Jurkat, Clone E6-1 (cell line): ENCODE measurements at regions not wholly inside any gene's neighbourhood (a gene's known extent, or its start where the extent isn't known, plus 50 kb on each side); places are given as distances from the start of the nearest gene placed in this dataset.

ENCODE experiments used
- DNase-seq: peaks from one replicate; pipeline ENCODE4 v3.0.0-alpha.2; 2011; ENCODE audit warnings: low read depth, low spot score
- H3K4me3 ChIP-seq: 2 replicates; pipeline ENCODE4 v1.5.1; 2011; ENCODE audit warnings: mild to moderate bottlenecking, low read length, control low read depth, moderate library complexity

GRCh38 chr12:34386621-34387255 is 364.4 kb downstream of the ALG10 start:
- H3K4me3 ChIP-seq = no peak overlapping the region
- no peak for DNase-seq

DNA sequence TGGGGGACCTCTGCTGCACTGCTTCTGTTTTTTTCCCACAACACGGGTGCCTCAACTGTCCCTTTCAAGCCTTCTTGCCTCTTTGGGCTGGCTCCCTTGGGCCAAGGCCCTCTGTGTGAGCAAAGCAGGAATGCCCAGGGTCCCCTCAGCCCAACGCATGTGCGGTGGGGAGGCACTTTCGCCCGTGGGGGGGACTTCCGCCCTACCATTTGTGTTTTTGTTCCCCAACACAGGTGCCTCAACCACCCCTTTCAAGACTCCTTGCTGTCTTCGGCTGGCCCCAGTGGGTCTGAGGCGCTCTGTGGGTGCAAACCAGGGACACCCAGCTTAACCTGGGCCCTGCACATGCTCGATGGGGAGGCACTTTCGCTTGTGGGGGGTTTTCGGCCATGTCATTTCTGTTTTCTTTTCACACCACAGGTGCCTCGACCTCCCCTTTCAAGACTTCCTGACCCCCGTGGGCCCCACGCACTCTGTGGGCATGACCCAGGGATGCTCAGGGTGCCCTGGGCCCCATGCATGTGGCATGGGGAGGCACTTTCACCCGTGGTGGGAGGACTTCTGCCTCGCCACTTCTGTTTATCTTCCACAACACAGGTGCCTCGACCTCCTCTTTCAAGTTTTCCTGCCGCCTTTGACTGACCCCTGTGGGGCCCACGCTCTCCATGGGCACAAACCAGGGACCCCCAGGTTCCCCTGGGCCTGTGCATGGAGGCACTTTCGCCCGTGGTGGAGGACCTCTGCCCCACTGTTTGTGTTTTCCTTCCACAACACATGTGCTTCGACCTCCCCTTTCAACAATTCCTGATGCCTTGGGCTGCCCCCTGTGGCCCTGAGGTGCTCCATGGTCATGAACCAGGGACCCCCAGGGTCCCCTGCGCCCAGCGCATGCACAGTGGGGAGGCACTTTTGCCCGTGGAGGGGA is 365.7 kb downstream of the ALG10 start:
- DNase-seq = no peak

DNA sequence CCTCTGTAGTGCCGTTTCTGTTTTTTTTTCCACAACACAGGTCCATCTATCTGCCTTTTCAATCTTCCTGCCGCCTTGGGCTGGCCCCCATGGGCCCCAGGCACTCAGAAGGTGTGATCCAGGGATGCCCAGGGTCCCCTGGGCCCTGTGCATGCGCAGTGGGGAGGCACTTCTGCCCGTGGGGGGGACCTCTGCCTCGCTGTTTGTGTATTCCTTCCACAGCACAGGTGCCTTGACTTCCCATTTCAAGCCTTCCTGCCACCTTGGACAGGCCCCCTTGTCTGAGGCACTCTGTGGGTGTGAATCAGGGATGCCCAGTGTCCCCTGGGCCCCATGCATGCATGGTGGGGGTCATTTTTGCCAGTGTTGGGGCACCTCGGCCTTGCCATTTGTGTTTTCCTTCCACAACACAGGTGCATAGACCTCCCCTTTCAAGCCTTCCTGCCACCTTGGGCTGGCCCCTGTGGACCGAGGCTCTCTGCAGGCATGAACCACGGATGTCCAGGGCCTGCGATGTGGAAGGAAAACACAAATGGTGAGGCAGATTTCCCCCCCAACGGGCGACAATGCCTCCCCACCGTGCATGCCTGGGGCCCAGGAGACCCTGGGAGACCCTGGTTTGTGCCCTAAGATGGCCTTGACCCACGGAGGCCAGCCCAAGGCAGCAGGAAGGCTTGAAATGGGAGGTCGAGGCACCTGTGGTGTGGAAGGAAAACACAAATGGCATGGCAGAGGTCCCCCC is 366.5 kb downstream of the ALG10 start:
- no peak for DNase-seq
- H3K4me3 ChIP-seq = no peak overlapping the region

More for the DNA sequence above, 365.7 kb downstream of the ALG10 start:
- no peak overlapping the region for H3K4me3 ChIP-seq

DNA sequence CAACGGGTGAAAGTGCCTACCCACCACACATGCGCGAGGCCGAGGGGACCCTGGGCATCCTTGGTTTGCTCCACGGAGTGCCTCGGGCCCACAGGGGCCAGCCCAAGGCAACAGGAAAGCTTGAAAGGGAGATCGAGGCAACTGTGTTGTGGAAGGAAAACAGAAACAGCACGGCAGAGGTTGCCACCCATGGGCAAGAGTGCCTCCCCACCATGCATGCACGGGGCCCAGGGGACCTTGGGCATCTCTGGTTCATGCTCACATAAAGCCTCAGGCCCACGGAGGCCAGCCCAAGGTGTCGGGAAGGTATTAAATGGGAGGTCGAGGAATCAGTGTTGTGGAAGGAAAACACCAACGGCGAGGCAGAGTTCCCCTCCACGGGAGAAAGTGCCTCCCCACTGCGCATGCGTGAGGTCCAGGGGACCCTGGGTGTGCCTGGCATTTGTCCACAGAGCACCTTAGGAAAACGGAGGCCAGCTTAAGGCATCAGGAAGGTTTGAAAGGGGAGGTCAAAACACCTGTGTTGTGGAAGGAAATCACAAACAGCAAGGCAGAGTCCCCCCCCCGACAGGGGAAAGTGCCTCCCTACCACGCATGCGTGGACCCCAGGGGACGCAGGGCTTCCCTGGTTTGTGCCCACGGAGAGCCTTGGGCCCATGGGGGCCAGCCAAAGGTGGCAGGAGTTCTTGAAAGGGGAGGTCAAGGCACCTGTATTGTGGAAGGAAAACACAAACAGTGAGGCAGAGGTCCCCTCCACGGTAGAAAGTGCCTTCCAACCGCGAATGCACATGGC is 367.3 kb downstream of the ALG10 start:
- DNase-seq = no peak
- no peak overlapping the region for H3K4me3 ChIP-seq

GRCh38 chr12:34390171-34390841 is 368.0 kb downstream of the ALG10 start:
- DNase-seq = no peak
- no peak overlapping the region for H3K4me3 ChIP-seq

GRCh38 chr12:34390846-34391700 is 368.8 kb downstream of the ALG10 start:
- no peak overlapping the region for H3K4me3 ChIP-seq
- DNase-seq = no peak

DNA sequence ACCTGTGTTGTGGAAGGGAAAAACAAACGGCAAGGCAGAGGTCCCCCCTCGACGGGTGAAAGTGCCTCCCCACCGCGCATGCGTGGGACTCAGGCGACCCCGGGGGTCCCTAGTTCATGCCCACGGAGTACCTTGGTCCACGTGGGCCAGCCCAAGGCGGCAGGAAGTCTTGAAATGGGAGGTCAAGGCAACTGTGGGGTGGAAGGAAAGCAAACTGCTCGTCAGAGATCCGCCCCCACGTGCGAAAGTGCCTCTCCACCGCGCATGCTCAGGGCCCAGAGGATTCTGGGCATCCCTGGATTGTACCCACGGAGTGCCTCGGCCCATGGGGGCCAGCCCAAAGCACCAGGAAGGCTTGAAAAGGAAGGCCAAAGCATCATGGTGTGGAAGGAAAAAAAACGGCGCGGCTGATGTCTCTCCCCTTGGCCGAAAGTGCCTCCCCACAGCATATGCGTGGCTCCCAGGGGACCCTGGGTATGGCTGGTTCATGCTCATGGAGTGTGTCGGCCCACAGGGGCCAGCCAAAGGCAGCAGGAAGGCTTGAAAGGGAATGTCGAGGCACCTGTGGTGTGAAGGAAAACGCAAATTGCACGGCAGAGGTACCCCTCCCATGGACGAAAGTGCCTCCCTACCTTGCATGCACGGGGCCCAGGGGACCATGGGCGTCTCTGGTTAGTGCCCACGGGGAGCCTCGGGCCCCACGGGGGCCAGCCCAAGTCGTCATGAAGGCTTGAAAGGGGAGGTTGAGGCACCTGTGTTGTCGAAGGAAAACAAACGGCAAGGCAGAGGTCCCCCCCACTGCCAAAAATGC is 369.7 kb downstream of the ALG10 start:
- no peak overlapping the region for H3K4me3 ChIP-seq
- no peak for DNase-seq

DNA sequence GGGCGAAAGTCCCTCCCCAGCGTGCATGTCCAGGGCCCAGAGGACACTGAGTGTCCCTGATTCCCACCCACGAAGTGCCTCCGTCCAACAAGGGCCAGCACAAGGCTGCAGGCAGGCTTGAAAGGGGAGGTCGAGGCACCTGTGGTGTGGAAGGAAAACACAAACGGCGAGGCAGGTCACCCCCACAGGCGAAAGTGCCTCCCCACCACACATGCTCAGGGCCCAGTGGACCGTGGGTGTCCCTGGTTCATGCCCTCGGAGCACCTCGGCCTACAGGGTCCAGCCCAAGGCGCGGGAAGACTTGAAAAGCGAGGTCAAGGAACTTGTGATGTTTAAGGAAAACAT is 370.4 kb downstream of the ALG10 start:
- no peak for DNase-seq
- H3K4me3 ChIP-seq = no peak overlapping the region

- no peak overlapping the region for H3K4me3 ChIP-seq
- DNase-seq = no peak
Measured at GRCh38 chr12:34393086-34393820, 371.0 kb downstream of the ALG10 start.

- DNase-seq = no peak
- H3K4me3 ChIP-seq = no peak overlapping the region
Measured at GRCh38 chr12:34393821-34394150, 371.5 kb downstream of the ALG10 start.

DNA sequence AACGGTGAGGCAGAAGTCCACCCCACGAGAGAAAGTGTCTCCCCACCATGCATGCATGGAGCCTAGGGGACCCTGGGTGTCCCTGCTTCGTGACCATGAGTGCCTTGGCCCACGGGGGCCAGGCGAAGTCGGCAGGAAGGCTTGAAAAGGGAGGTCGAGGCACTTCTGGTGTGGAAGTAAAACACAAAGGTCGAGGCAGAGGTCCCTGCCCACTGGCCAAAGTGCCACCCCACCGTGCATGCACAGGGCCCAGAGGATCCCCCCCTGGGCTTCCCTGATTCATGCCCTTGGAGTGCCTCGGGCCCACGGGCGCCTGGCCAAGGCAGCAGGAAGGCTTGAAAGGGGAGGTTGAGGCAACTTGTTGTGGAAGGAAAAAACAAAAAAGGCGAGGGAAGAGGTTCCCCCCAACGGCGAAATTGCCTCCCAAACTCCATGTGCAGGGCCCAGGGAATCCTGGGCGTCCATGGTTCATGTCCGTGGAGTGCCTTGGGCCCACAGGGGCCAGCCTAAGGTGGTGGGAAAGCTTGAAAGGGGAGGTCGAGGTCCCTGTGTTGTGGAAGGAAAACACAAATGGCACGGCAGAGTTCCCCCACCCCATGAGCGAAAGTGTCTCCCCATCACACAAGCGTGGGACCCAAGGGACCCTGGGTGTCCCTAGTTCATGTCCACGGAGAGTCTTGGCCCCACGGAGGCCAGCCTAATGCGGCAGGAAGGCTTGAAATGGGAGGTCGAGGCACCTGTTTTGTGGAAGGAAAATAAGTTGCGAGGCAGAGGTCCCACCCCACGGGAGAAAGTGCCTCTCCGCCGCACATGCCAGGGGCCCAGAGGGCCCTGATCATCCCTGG is 372.1 kb downstream of the ALG10 start:
- DNase-seq = no peak
- no peak overlapping the region for H3K4me3 ChIP-seq

DNA sequence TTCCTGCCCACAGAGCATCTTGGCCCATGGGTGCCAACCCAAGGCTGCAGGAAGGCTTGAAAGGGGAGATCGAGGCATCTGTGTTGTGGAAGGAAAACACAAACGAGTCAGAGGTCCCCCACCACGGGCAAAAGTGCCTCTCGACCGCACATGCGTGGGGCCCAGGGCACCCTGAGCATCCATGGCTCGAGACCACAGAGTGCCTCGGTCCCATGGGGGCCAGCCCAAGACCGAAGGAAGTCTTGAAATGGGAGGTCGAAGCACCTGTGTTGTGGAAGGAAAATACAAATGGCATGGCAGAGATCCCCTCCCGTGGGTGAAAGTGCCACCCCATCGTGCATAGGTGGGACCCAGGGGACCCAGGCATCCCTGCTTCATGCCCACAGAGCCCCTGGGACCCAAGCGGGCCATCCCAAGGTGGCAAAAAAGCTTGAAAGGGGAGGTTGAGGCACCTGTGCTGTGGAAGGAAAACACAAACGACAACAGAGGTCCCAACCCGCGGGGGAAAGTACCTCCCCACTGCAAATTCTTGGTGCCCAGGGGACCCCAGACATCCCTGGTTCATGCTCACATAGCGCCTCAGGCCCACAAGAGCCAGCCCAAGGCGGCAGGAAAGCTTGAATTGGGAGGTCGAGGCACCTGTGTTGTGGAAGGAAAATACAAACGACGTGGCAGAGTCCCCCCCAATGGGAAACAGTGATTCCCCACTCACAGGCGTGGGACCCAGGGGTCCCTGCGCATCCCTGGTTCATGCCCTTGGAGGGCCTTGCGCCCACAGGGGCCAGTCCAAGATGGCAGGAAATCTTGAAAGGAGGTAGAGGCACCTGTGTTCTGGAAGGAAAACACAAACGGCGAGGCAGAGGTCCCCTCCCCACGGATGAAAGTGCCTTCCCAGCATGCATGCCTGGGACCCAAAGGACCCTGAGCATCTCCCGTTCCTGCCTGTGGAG is 373.0 kb downstream of the ALG10 start:
- no peak for DNase-seq
- no peak overlapping the region for H3K4me3 ChIP-seq

DNA sequence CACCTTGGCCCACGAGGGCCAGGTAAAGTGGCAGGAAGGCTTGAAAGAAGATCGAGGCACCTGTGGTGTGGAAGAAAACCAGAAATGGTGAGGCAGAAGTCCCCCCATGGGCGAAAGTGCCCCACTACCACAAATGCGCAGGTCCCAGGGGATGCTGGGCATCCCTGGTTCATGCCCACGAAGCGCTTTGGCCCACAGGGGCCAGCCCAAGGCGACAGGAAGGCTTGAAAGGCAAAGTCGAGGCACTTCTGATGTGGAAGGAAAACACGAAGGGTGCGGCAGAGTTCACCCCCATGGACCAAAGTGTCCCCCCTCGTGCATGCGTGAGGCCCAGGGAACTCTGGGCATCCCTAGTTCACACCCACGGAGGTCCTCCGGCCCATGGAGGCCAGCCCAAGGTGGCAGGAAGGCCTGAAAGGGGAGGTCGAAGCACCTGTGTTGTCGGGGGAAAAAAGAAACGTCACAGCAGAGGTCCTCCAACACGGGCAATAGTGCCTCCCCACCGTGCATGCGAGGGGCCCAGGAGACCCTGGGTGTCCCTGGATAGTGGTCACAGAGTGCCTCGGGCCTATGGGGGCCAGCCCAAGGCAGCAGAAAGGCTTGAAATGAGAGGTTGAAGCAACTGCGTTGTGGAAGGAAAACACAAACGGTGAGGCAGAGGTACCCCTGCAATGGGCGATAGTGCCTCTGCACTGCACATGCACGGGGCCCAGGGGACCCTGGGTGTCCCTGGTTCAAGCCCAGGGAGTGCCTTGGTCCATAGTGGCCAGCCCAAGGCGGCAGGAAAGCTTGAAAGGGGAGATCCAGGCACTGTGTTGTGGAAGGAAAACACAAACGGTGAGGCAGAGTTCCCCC is 373.9 kb downstream of the ALG10 start:
- no peak overlapping the region for H3K4me3 ChIP-seq
- DNase-seq = no peak
